RKO (cell line): ENCODE measurements at regions not wholly inside any gene's neighbourhood (a gene's known extent, or its start where the extent isn't known, plus 50 kb on each side); places are given as distances from the start of the nearest gene placed in this dataset.
A peak's percentile ranks its signal among the peaks of the same experiment; 100 is the strongest.

Experiments used
- DNase-seq: peaks from one replicate; pipeline ENCODE4 v3.0.0-alpha.2; 2016; ENCODE audit warnings: low spot score

DNA sequence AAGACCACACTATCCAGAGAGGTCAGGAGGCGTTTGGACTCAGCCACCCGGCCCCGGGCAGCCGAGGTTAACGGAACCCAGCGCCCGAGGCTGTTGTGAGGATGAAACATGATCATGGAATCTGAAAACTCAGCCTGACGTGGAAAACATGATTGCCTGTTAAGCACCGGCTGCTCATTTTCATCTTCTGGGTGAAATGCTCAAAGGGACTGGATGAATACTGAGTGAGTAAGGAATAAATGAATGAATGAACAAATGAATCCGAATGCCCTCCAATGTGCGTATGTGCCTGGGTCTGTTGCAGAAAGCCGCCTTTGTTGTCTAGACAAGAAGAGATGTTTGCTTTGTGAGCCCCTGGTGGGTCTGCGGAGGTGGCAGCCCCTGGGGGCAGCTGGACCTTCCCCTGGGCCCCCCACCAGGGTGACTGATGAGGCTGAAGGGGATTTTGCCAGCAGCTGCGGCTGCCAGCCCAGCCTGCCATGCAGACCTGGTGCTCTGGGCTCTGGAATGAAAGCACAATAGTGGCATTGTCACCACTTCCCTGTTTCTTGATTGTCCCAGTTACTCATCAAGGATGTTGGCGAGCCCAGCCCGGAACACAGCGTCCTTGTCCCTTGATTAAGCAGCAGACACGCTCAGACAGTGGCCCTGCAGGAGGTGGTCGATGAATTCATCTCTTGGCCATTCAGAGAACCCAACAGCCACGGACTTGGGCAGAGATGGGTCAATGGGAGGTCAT, 211.1 kb downstream of the ANKRD60 start:
- peak; percentile 36 for DNase-seq

DNA sequence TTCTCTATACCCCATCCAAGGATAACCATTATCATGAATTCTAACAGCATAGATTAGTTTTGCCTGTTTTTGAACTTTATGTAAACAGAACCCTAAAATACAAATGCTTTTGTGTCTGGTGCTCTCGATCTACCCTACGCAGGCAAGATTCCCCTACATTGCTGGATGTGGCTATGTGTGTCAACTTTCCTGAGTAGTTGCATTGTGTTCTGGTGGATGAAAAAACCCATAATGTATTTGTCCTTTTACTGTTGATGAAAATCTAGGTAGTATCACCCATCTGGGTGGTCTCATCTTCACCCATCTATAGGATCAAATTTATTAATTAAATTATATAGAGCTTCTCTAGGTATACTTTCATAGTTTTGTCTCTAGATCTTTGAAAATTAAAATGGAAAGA, 211.7 kb downstream of the ANKRD60 start:
- DNase-seq = no peak

DNA sequence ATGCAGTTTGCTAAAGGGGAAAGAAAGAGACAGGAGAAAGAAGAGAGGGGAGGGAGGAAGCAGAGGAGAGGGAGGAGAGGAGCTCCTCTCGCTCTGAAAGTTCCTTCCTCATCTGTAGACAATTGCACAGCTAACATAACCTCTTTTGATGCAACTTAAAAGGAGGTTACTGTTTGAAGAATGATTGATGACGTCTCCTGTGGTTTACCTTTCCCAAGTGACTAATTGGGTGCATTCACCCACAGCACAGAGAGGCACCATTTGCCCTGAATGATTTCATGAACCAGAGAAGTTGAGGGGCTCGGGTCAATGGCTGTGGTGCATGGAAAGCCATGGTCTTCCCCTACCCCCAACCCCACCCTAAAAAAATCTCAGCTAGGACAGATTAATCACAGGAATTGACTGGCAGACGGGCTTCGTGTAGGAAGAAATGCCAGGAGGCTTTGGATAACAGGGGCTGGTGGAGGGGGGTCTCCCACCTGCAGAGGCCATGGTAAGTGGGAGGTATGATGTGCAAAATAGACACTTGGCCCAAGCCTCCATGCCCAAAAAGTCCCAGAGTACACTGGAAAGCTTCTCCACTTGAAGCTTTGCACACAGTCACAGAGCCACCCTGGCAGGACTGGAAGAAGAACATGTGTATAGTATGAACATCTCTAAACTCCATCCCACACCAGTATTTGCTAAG, 213.7 kb downstream of the ANKRD60 start:
- DNase-seq = no peak

DNA sequence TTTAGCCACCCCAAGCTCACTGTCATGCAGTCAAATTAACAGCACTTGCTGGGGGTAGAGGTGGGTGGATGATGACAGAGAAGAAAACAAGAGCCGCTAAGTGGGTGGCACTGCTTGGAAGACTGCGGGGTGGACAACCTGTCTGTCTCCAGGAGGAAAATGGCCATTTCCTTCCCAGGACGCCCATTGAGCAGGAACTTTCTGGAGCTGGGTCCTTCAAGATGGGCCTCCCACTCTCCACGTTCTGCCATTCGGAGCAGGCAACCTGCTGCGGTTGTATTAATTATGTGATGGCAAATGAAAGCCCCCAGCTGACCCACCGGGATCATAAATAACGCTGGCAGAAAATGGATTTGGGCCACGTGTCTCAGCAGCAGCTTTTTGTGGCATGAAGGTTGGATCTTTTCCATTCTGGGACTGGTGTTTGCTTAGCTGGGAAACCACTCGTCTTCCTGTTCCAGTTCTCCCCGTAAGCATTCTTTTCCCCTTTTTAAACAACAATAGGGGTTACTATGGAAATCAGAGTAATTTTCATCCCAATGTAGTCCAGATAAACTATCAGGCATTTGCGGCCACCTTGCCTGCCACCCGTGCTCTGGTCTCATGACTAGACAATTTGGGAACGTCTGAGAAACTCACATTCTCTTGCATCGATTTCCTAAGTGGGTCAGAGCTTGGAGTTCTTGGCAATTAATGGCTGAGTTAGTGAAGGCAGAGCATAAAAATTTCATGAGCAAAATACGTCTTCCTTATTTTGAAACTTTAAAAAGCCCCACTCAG, 215.5 kb downstream of the ANKRD60 start:
- no peak for DNase-seq

DNA sequence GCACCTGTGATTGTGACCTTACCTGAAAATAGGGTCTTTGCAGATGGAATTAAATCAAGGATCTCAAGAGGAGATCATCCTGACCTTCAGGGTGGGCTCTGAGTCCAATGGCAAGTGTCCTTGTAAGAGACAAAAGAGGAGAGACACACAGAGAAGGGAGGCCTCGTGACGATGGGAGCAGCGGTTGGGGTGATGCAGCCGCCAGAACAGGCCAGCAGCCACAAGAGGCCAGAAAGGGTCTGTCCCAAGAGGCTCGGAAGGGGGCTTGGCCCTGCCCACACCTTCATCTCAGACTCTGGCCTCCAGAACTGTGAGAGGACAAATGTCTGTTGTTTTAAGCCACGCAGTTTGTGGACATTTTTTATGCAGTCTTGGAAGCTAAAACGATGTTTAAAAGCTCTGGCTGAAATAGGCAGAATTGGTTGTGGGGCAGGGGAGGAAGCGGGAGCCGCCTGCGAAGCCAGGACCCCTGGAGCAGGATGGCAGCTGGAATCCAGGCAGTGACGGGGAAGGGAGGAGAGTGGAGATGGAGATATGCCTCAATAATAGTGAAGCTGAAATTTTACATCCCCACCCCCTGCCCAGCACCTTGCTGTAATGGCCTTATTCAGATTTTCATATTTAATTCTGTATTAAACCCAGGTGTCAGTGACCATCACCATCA, 216.4 kb downstream of the ANKRD60 start:
- no peak for DNase-seq

DNA sequence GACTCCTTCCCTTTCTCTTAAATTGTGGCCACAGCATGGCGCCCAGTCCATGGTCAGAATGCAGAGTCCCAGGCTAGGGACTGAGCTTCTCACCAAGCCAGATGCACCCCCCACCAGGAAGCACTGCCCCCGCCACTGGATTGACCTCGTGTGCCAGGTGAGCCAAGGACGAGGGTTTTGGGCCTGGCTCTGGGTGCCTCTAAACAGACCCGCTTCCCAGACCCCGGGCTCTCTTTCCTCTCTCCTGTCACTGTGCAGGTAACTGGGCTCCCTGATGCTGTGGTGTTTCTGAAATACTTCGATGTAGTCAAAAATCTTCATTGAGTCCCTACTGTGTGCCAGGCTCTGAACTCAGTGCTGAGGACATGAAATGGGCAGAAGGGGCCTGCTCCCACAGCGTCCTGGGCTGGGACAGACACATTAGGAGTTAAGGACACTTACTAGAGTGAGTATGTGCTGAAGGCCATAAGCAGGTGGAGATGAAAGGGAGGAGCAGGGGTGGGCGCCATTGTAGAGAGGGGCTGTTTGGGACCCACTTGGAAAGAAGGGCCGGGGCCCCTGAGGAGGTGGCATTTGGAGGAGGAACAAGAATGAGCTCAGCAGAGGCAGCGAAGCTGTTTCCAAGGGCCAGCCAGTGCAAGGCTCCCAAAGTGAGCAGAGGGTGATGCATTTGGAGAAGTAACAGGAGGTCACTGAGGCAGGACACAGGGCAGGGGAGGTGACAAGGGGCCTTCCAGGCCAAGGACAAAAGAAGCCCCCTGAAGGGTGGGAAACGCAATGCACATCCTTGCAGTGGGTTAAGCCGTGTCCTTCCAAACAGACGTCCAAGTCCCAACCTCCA, 217.1 kb downstream of the ANKRD60 start:
- no peak for DNase-seq

DNA sequence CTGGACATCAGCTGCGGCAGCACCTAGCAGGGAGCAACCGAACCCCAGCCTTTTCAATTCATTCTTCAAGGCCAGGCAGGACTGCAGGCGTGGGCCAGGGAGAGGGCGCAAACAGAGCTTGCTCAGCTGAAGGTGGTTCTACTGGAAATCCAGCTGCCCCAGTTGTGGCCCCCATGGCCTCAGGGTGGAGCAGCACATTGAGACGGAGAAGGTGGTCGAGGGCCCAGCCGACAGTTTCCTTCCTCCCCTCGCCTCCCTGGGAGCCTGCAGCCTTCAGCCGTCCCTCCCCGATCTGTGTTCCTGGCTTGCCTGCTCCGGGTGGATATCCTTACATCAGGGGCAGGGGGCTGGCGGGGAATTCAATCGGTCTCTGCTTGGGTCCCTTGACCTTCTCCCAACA, 217.8 kb downstream of the ANKRD60 start:
- no peak for DNase-seq

DNA sequence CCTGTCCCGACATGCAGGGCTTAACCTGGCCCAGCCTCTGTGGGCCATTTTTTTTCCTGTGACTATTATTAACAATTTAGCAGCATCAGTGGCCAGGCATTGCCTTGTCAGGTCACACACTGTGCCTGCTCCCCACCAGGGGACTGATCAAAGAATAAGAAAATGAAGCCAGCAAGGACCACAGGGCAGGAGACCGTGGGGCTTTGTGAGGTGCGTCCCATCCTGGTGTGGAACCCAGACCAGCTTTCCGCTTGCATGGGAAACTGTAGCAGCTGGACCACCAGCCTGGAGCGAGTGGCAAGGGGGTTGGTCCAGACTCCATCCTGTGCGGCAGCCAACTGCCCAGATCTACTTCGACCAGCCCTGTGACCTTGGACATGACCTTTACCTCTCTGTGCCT, 218.3 kb downstream of the ANKRD60 start:
- DNase-seq = no peak

DNA sequence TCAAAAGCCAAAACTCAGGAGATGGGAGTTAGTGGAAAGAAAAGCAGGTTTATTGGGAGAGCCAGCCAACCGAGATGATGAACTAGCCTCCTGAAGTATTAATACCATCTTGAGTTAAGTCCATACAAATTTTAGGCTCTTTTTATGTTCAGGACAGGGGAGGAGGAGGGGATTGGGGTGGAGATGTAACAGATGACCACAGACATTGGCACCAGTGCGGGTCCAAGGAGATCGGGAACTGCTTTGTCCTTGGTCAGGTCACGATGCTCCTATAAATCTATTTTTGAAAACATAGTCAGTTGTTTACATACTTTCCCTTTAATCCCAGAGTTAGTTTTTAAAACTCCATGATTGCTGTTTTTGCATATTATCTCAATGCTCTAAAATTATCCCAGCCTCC, 219.6 kb downstream of the ANKRD60 start:
- DNase-seq = no peak

DNA sequence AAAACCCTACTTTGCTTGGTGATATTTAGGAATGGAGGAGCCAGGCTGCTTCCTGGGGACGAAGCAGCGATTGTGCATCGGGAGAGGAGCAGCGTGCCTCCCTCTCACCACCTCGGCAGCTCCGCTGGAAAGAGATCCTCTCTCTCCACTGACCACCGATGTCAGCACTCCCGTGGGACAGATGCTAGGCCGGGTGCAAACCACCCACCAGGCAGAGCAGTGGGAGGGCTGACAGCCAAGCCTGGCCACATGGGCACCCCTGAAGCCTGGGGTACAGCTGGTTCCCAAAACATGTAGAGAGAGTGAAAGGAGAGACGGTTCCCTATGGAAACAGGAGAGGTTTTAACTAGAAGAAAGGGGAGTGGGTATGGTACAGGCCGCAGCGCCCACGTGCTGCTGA, 220.0 kb downstream of the ANKRD60 start:
- DNase-seq = no peak

DNA sequence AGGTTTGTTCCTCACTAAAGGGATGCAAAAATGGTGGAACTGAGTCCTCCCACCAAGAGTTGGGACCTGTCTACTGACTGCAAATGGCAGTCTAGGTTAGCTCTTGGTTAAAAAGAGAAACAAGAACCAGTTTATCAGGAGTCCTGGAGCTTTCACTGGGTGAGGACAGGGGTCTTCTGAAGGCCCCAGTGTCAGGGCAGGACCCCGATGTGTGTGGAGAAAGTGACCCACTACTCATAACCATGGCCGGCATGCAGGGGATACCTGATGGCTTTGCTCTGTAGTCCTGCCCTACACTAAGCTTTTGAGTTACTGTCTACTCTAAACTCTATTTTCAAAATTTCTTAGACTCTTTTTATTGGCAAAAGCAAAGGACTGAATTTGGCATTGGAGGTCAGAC, 220.5 kb downstream of the ANKRD60 start:
- no peak for DNase-seq

DNA sequence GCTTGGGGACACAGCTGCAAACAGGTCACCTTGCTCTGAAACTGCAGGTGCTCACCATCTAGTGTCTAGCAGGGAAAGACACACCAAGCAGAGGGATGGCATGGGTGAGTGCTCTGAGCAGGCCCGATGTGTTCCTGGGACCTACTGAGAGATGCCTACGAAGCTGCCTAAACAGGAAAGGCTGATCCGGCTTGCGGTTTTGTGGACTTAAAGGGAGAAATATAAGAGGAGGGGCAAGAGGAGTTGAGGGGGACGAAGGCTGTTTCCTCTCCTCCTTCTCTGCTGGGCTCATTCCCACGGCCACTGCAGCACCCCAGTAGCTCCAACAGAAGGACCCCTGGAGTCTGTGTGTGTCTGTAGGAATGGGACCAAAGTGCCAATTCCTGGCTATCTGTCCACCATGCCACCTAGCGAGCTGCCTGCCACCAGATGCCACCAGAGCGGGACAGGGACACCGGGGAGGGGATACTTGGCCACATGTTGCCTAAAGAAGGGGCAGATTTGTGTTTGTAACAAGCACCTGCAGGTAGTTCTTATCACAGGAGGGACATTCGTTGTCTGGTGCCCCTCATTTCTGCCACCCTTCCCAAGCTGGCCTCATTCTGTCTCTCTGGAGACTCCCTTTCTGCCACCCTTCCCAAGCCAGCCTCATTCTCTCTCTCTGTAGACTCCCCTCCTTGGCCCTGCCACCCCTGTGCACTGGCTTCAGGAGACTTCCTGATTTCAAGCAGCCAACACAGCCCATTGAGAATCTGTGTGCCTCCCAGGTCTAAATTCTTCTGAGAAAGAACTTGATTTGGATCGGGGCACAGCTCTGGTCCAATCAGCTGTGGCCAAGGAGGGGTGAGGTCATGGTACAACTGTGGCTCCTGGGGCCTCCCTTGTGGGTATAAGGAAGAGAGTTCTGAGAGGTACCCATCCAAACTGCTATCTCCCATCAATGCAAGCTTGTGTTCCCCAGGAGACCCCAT, 221.8 kb downstream of the ANKRD60 start:
- no peak for DNase-seq

DNA sequence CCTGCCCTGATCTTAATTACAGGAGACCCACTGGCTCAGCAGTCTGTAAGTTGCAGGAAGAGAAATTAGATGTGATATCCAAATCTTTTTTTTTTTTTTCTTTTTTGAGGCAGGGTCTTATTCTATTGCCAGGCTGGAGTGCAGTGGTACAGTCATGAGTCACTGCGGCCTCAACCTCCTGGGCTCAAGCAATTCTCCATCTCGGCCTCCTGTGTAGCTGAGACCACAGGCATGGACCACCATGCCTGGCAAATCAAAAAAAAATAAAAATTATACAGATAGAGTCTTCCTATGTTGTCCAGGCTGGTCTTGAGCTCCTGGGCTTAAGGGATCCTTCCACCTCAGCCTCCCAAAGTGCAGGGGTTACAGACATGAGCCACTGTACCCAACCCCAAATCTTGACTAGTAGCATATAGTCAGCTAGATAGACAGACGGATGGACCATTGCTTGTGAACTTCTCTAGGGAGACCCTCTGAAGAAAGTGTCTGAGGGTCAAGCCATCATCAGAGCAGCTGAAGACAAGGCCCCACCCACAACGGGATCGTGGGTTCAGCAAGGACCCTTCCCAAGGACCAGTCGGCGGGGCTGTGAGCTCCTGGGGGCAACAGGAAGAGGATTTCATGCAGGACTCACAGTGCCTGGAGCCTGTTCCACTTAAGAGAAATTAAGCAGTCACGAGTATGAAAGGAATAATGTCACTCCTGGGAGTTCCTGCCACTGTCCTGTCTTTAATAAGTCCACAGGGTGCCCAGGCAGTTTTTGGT, 222.7 kb downstream of the ANKRD60 start:
- no peak for DNase-seq

DNA sequence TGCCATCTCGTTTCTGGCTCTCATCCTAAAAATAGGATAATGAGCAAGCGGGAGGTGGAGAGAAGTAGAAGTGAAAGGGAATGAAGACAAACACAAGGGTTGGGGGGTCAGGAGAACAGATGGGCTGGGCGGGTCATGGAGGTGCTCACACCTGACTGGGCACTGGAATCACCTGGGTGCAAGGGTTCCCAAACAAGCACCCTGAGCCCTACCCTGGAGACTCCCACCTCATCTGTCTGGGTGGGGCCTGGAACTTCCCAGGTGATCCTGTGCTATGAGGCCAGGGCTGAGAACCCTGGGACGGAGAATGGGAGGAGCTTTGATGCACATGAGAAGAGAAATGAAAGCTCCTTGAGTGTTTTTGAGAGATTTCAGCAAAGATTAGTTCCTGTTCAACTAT, 223.6 kb downstream of the ANKRD60 start:
- DNase-seq = no peak

DNA sequence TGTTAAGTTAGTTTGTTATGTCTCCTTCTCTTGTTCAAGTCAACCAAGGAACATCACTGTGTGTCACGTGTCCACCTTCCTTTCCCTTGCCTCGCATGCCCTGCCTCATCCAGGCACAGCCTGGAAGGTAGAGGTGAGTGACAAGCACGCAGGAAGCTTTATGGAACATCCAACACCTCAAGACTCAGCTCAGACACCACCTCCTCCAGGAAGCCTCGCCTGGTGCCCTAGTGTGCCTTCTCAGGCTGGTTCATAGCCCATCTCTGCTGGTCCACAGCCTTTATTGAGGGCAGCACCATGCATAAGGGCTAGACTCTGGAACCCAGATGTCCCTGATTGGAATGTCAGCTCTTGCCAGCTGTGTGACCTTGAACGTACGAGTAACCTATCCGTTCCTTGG, 224.3 kb downstream of the ANKRD60 start:
- no peak for DNase-seq

DNA sequence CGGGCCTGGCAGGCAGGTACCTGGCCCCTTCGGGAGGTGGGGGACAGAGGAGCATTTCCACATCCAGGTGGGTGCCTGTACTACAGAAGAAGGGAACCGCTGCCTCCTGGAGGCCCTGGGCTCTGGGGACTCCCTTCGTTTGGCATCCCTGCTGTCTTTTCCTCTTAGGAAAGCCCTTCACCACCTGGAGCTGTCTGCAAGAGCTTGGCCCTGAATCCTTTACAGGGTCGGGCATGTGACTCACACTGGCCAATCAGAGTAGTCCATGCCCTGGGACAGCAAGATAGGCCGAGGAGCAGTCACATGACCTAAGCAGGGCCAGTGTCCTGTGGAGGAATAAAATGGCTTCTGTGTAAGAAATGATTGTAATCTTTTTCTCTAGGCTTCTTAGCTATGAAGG, 224.9 kb downstream of the ANKRD60 start:
- no peak for DNase-seq

DNA sequence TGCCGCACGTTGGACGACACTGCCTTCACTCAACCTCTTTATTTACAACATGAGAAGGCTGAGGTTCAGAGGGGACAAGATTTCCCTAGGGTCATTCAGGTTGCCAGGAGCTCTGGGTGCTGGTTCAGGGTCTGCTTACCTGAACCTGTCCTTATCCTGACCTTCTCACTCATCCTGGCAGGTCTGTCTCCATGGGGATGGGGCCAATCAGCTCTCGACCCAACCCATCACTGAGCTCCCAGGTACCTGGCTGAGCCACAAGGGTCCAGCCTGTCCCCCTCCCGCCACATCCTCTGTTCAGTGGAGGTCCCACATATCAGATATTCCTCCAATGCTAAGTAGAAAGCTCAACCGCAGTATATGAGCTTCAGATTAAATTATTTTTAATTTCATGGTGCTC, 225.6 kb downstream of the ANKRD60 start:
- no peak for DNase-seq

DNA sequence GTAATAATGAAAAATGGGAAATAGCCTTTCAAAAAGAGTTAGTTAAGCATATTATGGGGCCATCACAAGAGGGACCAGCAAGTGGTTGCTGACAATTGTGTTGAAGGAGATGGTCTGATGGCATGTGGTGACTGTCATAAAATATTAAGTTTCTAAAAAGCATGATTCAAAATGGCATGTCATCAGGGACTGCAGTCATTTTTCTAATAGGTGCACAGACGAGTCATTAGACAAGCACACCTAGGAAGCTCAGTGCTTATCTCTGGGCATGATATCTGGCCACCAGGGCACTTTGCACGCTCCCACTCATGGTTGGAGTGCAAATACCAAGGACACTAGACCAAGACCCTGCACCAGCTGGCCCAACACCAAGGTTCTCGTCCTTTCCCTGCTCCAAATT, 226.5 kb downstream of the ANKRD60 start:
- no peak for DNase-seq

DNA sequence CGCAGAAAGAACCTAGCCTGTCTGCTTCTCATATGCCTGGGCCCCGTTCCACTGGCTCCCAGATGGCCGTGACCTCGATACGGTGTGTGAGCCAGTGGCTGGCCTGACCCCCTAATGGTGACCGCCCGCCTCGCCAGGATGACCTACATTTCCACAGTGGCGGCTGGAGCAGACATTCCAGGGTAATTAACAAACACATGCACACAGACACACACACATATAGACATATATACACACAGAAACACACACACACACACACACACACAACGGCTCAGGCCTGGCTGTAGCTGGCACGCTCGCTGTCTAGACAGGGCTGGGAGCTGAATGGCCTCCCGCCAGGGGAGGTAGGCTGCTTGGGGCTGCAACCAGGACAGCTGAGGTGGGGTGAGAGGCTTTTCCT, 227.1 kb downstream of the ANKRD60 start:
- DNase-seq = no peak

DNA sequence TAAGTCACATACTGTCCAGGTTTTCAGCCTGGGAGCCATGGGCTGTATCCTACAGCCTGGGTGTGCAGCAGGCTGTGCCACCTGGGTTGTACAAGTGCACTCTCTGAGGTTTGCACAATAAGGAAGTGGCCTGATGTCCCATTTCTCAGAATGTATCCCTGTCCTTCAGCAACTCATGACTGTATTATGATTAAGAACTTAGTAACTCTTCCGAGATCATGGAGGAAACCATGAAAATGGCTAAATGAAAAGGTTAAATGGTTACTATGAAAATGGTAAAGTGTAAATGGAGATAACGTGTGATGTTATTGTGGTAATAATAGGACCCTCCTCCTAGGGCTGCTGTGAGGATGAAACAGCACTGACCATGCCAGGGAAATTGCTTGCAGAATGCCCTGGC, 227.6 kb downstream of the ANKRD60 start:
- no peak for DNase-seq
